ENCODE measurements at regions not wholly inside any gene's neighbourhood (a gene's known extent, or its start where the extent isn't known, plus 50 kb on each side); places are given as distances from the start of the nearest gene placed in this dataset.

- TF ChIP-seq POLR2A (IDR thresholded peaks at IDR 0.05) (no peak), CTCF (IDR thresholded peaks at IDR 0.05) (no peak)
These were observed 192.9 kb downstream of the INSC start for GRCh38 chr11:15307619-15308024.
